ENCODE measurements at regions not wholly inside any gene's neighbourhood (a gene's known extent, or its start where the extent isn't known, plus 50 kb on each side); places are given as distances from the start of the nearest gene placed in this dataset.

GRCh38 chr3:74267131-74267530 lies 347.3 kb downstream of the CNTN3 start:
- Histone ChIP-seq H3K9ac (ENCODE audit: insufficient read depth, low read length, poor library complexity, severe bottlenecking) (no peak overlapping the region), H3K79me2 (ENCODE audit: insufficient read depth, low read length) (no peaks in the 10 kb centered on the region), H2AFZ (ENCODE audit: insufficient read depth, low read depth, low read length, poor library complexity, severe bottlenecking) (no peak overlapping the region), H3K27ac (ENCODE audit: low read depth in 1 of 2, low read length in 2 of 2) (no peak overlapping the region), H3K4me2 (replicated peaks; ENCODE audit: extremely low read depth, low read length, poor library complexity, severe bottlenecking) (no peak overlapping the region), H4K20me1 (ENCODE audit: insufficient read depth, low read length) (no peaks in the 10 kb centered on the region), H3K4me1 (ENCODE audit: control insufficient read depth in 1 of 2, insufficient read depth in 2 of 2, low read length in 2 of 2) (no peaks in the 10 kb centered on the region), H3K4me3 (replicated peaks in 1 of 3; ENCODE audit: low read depth in 2 of 3, low read length in 3 of 3) (no peak overlapping the region), H3K9me3 (replicated peaks in 1 of 2; ENCODE audit: control insufficient read depth in 1 of 2, insufficient read depth in 1 of 2, low read length in 2 of 2) (no peaks in the 10 kb centered on the region), H3K27me3 (ENCODE audit: control insufficient read depth in 2 of 2, insufficient read depth in 2 of 2, low read length in 2 of 2) (no peaks in the 10 kb centered on the region), H3K36me3 (replicated peaks in 1 of 2; ENCODE audit: control insufficient read depth in 1 of 2, insufficient read depth in 2 of 2, low read length in 2 of 2) (no peaks in the 10 kb centered on the region)
- 100% methylated on average over 3 of the region's 5 CpGs for WGBS (ENCODE audit: insufficient coverage)
- no peak for TF ChIP-seq CTCF (IDR thresholded peaks at IDR 0.05)
- Mint-ChIP-seq H3K27ac (no peak overlapping the region), H3K36me3 (no peaks in the 10 kb centered on the region), H3K4me1 (no peaks in the 10 kb centered on the region), H3K4me3 (no peak overlapping the region), H3K9me3 (no peaks in the 10 kb centered on the region), H3K27me3 (ENCODE audit: low read depth in 3 of 3) (peaks cover 0 to 3% (median 0%) of the 10 kb centered on the region in 3 donors)
- DNase-seq: no peak
- intact Hi-C loops (cut with micrococcal nuclease): no loop called here

GRCh38 chr3:74265069-74265468 lies 349.4 kb downstream of the CNTN3 start:
- intact Hi-C loops (cut with micrococcal nuclease): no loop called here
- Histone ChIP-seq H3K27ac (ENCODE audit: low read depth in 1 of 2, low read length in 2 of 2) (no peak overlapping the region), H3K79me2 (ENCODE audit: insufficient read depth, low read length) (no peaks in the 10 kb centered on the region), H4K20me1 (ENCODE audit: insufficient read depth, low read length) (no peaks in the 10 kb centered on the region), H3K4me1 (ENCODE audit: control insufficient read depth in 1 of 2, insufficient read depth in 2 of 2, low read length in 2 of 2) (no peaks in the 10 kb centered on the region), H3K9ac (ENCODE audit: insufficient read depth, low read length, poor library complexity, severe bottlenecking) (no peak overlapping the region), H3K4me3 (replicated peaks in 1 of 3; ENCODE audit: low read depth in 2 of 3, low read length in 3 of 3) (no peak overlapping the region), H3K9me3 (replicated peaks in 1 of 2; ENCODE audit: control insufficient read depth in 1 of 2, insufficient read depth in 1 of 2, low read length in 2 of 2) (no peaks in the 10 kb centered on the region), H2AFZ (ENCODE audit: insufficient read depth, low read depth, low read length, poor library complexity, severe bottlenecking) (no peak overlapping the region), H3K4me2 (replicated peaks; ENCODE audit: extremely low read depth, low read length, poor library complexity, severe bottlenecking) (no peak overlapping the region), H3K27me3 (ENCODE audit: control insufficient read depth in 2 of 2, insufficient read depth in 2 of 2, low read length in 2 of 2) (no peaks in the 10 kb centered on the region), H3K36me3 (replicated peaks in 1 of 2; ENCODE audit: control insufficient read depth in 1 of 2, insufficient read depth in 2 of 2, low read length in 2 of 2) (no peaks in the 10 kb centered on the region)
- DNase-seq: no peak
- no peak for TF ChIP-seq CTCF (IDR thresholded peaks at IDR 0.05)
- H3K4me1 Mint-ChIP-seq: no peaks in the 10 kb centered on the region
- no peaks in the 10 kb centered on the region for H3K9me3 Mint-ChIP-seq
- WGBS (ENCODE audit: insufficient coverage): 100% methylated on average over 1 of the region's 1 CpG
- H3K27ac Mint-ChIP-seq: no peak overlapping the region
- no peaks in the 10 kb centered on the region for H3K27me3 Mint-ChIP-seq (ENCODE audit: low read depth in 3 of 3)
- no peak overlapping the region for H3K4me3 Mint-ChIP-seq
- H3K36me3 Mint-ChIP-seq: no peaks in the 10 kb centered on the region

Measured in CD14-positive monocyte (primary cell).